CD14-positive monocyte (primary cell): ENCODE measurements at regions not wholly inside any gene's neighbourhood (a gene's known extent, or its start where the extent isn't known, plus 50 kb on each side); places are given as distances from the start of the nearest gene placed in this dataset.

ENCODE experiments used
- DNase-seq, 3 donors: peaks; one replicate each; pipeline ENCODE4 v3.0.0-alpha.2; 2011 to 2022
- H2AFZ ChIP-seq: 2 replicates; pipeline ENCODE4 v1.6.0; 2012; ENCODE audit warnings: mild to moderate bottlenecking, low read depth, low read length, inconsistent platforms; ENCODE audit not compliant: insufficient read depth, poor library complexity, severe bottlenecking
- H3K27ac ChIP-seq, 2 donors: 1 replicate in 1 of 2; 2 replicates in 1 of 2; pipeline ENCODE4 v1.5.1; 2012 to 2013; ENCODE audit warnings: low read length in 2 of 2, control low read depth in 1 of 2, inconsistent platforms in 1 of 2, low read depth in 1 of 2, mild to moderate bottlenecking in 1 of 2
- H3K27me3 ChIP-seq, 2 donors: one replicate each; pipeline versions ENCODE4 v1.6.0 to v1.6.1; 2011 to 2013; ENCODE audit warnings: low read length in 2 of 2; ENCODE audit not compliant: control insufficient read depth in 2 of 2, insufficient read depth in 2 of 2
- H3K36me3 ChIP-seq, 2 donors: replicated peaks in 1 of 2; 1 replicate in 1 of 2; 2 replicates in 1 of 2; pipeline versions ENCODE4 v1.5.1 to v1.6.1; 2012 to 2013; ENCODE audit warnings: low read length in 2 of 2, control low read depth in 1 of 2, inconsistent platforms in 1 of 2, mild to moderate bottlenecking in 1 of 2; ENCODE audit not compliant: insufficient read depth in 2 of 2, control insufficient read depth in 1 of 2
- H3K4me1 ChIP-seq, 2 donors: 1 replicate in 1 of 2; 2 replicates in 1 of 2; pipeline versions ENCODE4 v1.5.1 to v1.6.1; 2012 to 2013; ENCODE audit warnings: low read length in 2 of 2, control low read depth in 1 of 2, inconsistent platforms in 1 of 2, mild to moderate bottlenecking in 1 of 2, moderate library complexity in 1 of 2; ENCODE audit not compliant: insufficient read depth in 2 of 2, control insufficient read depth in 1 of 2
- H3K4me2 ChIP-seq: replicated peaks from 2 replicates; pipeline ENCODE3; 2012; ENCODE audit warnings: low read length, moderate library complexity, mild to moderate bottlenecking; ENCODE audit not compliant: poor library complexity, severe bottlenecking; ENCODE audit errors: extremely low read depth
- H3K4me3 ChIP-seq, 3 experiments: fragments of 200-600 bp in 1 of 3; sonication (generic) in 1 of 3; replicated peaks in 1 of 3; 1 replicate in 2 of 3; 2 replicates in 1 of 3; pipeline ENCODE4 v1.5.1; 2011 to 2013; ENCODE audit warnings: low read length in 3 of 3, mild to moderate bottlenecking in 3 of 3, control low read depth in 2 of 3, low read depth in 2 of 3, inconsistent platforms in 1 of 3, moderate library complexity in 1 of 3
- H3K79me2 ChIP-seq: 2 replicates; pipeline ENCODE4 v1.6.0; 2012; ENCODE audit warnings: mild to moderate bottlenecking, control low read depth, inconsistent platforms, low read length, moderate library complexity; ENCODE audit not compliant: insufficient read depth
- H3K9ac ChIP-seq: 2 replicates; pipeline ENCODE4 v1.6.0; 2017; ENCODE audit warnings: low read length, mild to moderate bottlenecking; ENCODE audit not compliant: insufficient read depth, poor library complexity, severe bottlenecking
- H3K9me3 ChIP-seq, 2 donors: replicated peaks in 1 of 2; 1 replicate in 1 of 2; 2 replicates in 1 of 2; pipeline versions ENCODE4 v1.5.1 to v1.6.1; 2012 to 2013; ENCODE audit warnings: low read length in 2 of 2, control low read depth in 1 of 2; ENCODE audit not compliant: control insufficient read depth in 1 of 2, insufficient read depth in 1 of 2
- H4K20me1 ChIP-seq: 2 replicates; pipeline ENCODE4 v1.6.0; 2012; ENCODE audit warnings: mild to moderate bottlenecking, low read length, control low read depth, moderate library complexity; ENCODE audit not compliant: insufficient read depth
- H3K27ac Mint-ChIP-seq, 7 donors: one replicate each; pipeline ENCODE4 v1.8.0; 2020; ENCODE audit warnings: mild to moderate bottlenecking in 7 of 7, mixed read lengths in 7 of 7, moderate library complexity in 6 of 7, inconsistent platforms in 2 of 7
- H3K27me3 Mint-ChIP-seq, 3 donors: one replicate each; pipeline ENCODE4 v1.8.0; 2021 to 2022; ENCODE audit warnings: low read depth in 3 of 3, mild to moderate bottlenecking in 3 of 3, mixed read lengths in 3 of 3, moderate library complexity in 3 of 3, inconsistent platforms in 1 of 3
- H3K36me3 Mint-ChIP-seq, 2 donors: one replicate each; pipeline ENCODE4 v1.8.0; 2020; ENCODE audit warnings: mixed read lengths in 2 of 2, inconsistent platforms in 1 of 2, mild to moderate bottlenecking in 1 of 2
- H3K4me1 Mint-ChIP-seq: one replicate; pipeline ENCODE4 v1.8.0; 2020; ENCODE audit warnings: mild to moderate bottlenecking, mixed read lengths
- H3K4me3 Mint-ChIP-seq, 2 donors: one replicate each; pipeline ENCODE4 v1.8.0; 2020; ENCODE audit warnings: mild to moderate bottlenecking in 2 of 2, mixed read lengths in 2 of 2, moderate library complexity in 1 of 2
- H3K9me3 Mint-ChIP-seq, 7 donors: one replicate each; pipeline ENCODE4 v1.8.0; 2020 to 2022; ENCODE audit warnings: mixed read lengths in 7 of 7, mild to moderate bottlenecking in 6 of 7, moderate library complexity in 6 of 7, inconsistent platforms in 2 of 7
- CTCF ChIP-seq: fragments of 200-600 bp; IDR thresholded peaks from one replicate; pipeline ENCODE4 v1.8.0; 2022; ENCODE audit warnings: antibody characterized with exemption, mild to moderate bottlenecking
- WGBS: methylation state at CpG from one replicate; pipeline ENCODE4 v1.1.5; 2013; ENCODE audit warnings: missing lambda C conversion rate; ENCODE audit not compliant: insufficient coverage; 5-methylcytosine and 5-hydroxymethylcytosine counted together
- intact Hi-C, 2 donors: fragments of 100-400 bp; cut with micrococcal nuclease; formaldehyde crosslinking; loops; one replicate each; pipeline versions ENCODE4 v1.15.0 to v1.15.1; 2023

DNA sequence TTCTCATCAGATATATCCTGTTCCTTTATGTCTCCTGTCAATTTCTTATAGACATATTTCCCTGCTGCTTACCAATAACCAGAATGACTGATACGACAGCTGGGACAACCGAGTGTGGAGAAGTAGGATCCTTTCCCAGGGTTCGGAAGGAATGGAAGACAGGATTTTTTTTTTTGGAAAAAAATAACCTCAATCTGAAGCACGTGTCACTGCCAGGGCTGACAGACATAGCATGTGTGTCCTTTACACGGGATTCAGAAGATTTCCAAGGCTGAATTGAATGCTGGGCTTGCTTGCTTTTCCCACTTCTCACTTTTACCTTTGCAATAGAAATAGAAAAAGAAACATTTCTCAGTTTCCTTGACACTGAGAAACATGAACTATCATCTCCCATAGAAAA lies 245.7 kb downstream of the GRIN2B start:
- no peak for DNase-seq
- Histone ChIP-seq H3K4me2 (no peak overlapping the region), H3K79me2 (no peaks in the 10 kb centered on the region), H3K9ac (no peak overlapping the region), H3K4me3 (no peak overlapping the region), H3K27me3 (no peaks in the 10 kb centered on the region), H3K27ac (no peak overlapping the region), H3K9me3 (no peaks in the 10 kb centered on the region), H3K36me3 (no peaks in the 10 kb centered on the region), H3K4me1 (no peaks in the 10 kb centered on the region), H4K20me1 (no peaks in the 10 kb centered on the region), H2AFZ (no peak overlapping the region)
- peaks cover 0 to 7% (median 0%) of the 10 kb centered on the region in 3 donors for H3K27me3 Mint-ChIP-seq
- no peak overlapping the region for H3K27ac Mint-ChIP-seq
- H3K4me3 Mint-ChIP-seq, result no peak overlapping the region
- intact Hi-C loops, result no loop called here
- WGBS, result 80% methylated on average over 2 of the region's 5 CpGs
- peaks cover 0 to 5% (median 0%) of the 10 kb centered on the region in 7 donors for H3K9me3 Mint-ChIP-seq
- peaks cover 10% of the 10 kb centered on the region for H3K4me1 Mint-ChIP-seq
- TF ChIP-seq CTCF, result no peak
- no peaks in the 10 kb centered on the region for H3K36me3 Mint-ChIP-seq

DNA sequence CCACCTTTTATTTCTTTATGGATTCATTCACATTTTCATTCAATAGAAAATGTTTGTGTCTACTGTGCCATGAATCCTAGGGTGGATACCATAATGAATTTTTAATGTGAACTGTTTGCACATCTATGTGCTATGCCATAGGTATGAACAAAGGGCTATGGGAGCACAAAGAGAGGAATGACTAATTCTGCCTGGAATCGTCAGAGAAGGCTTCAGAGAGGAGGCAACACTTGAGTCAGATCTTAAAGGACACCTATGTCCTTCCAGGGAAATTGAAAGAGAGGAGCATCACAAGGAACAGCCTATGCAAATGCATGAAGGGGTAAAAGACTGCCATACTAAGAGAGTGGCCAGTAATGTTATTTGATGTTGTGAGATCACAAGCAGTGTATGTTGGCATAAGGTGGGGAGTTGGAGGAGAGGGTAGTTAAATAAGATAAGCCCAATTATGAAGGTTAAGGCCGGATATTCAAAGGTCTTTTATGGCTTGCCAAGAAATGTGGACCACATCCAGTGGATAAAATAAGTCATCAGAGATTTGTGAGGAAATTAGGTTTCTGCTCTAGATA lies 246.7 kb downstream of the GRIN2B start:
- no peaks in the 10 kb centered on the region for H3K4me1 ChIP-seq
- H3K36me3 ChIP-seq, result no peaks in the 10 kb centered on the region
- Mint-ChIP-seq H3K4me3 (no peak overlapping the region), H3K27ac (no peak overlapping the region), H3K36me3 (no peaks in the 10 kb centered on the region), H3K9me3 (peaks cover 0 to 4% (median 0%) of the 10 kb centered on the region in 7 donors), H3K27me3 (peaks cover 0 to 7% (median 0%) of the 10 kb centered on the region in 3 donors), H3K4me1 (peaks cover 10% of the 10 kb centered on the region)
- TF ChIP-seq CTCF, result no peak
- no peaks in the 10 kb centered on the region for H3K9me3 ChIP-seq
- no peaks in the 10 kb centered on the region for H3K79me2 ChIP-seq
- no peak overlapping the region for H3K4me2 ChIP-seq
- H3K9ac ChIP-seq, result no peak overlapping the region
- DNase-seq, result no peak
- no peaks in the 10 kb centered on the region for H4K20me1 ChIP-seq
- H2AFZ ChIP-seq, result no peak overlapping the region
- no peak overlapping the region for H3K27ac ChIP-seq
- 100% methylated on average over 1 of the region's 2 CpGs for WGBS
- H3K27me3 ChIP-seq, result no peaks in the 10 kb centered on the region
- no peak overlapping the region for H3K4me3 ChIP-seq
- intact Hi-C loops, result no loop called here
